Stimulated activated CD8-positive, alpha-beta memory T cell treated with anti-CD3 and anti-CD28 coated beads, Interleukin-15, amount 100 ng/mL, for 48 hours (primary cell): ENCODE measurements at regions not wholly inside any gene's neighbourhood (a gene's known extent, or its start where the extent isn't known, plus 50 kb on each side); places are given as distances from the start of the nearest gene placed in this dataset.
"Not testable (repeated sequence)": the region's sequence is repeated elsewhere in the genome, so short reads cannot be mapped to it uniquely, and the experiment has no call there.

ENCODE experiments used
- DNase-seq, 2 donors: peaks; one replicate each; pipeline ENCODE4 v3.0.0-alpha.2; 2020; ENCODE audit warnings: low read depth in 2 of 2

- DNase-seq, result no peak
Observed at GRCh38 chr6:16950302-16950701, 151.5 kb upstream of the STMND1 start.

GRCh38 chr6:16949716-16950115 is 152.1 kb upstream of the STMND1 start:
- DNase-seq, result no peak

- no peak for DNase-seq
Observed at GRCh38 chr6:16948396-16948795, 153.5 kb upstream of the STMND1 start.

- no peak for DNase-seq
Observed at GRCh38 chr6:16947375-16948015, 154.4 kb upstream of the STMND1 start.

- DNase-seq, result no peak
Observed at GRCh38 chr6:16944596-16944995, 157.3 kb upstream of the STMND1 start.

- DNase-seq, result no peak
Observed at GRCh38 chr6:16939839-16940238, 162.0 kb upstream of the STMND1 start.

- no peak for DNase-seq
Observed at GRCh38 chr6:16939351-16939750, 162.5 kb upstream of the STMND1 start.

- no peak for DNase-seq
Observed at GRCh38 chr6:16936893-16937292, 165.0 kb upstream of the STMND1 start.

GRCh38 chr6:16933961-16934360 is 167.9 kb upstream of the STMND1 start:
- no peak for DNase-seq

GRCh38 chr6:16933532-16933931 is 168.3 kb upstream of the STMND1 start:
- no peak for DNase-seq

GRCh38 chr6:16932920-16933319 is 168.9 kb upstream of the STMND1 start:
- no peak for DNase-seq

GRCh38 chr6:16931079-16931478 is 169.8 kb upstream of the ATXN1 start:
- DNase-seq, result not testable (repeated sequence)

- DNase-seq, result no peak
Observed at GRCh38 chr6:16930432-16930831, 169.2 kb upstream of the ATXN1 start.

- no peak for DNase-seq
Observed at GRCh38 chr6:16929809-16930208, 168.5 kb upstream of the ATXN1 start.

GRCh38 chr6:16928387-16928786 is 167.1 kb upstream of the ATXN1 start:
- no peak for DNase-seq

GRCh38 chr6:16927205-16927604 is 165.9 kb upstream of the ATXN1 start:
- no peak for DNase-seq

- DNase-seq, result no peak
Observed at GRCh38 chr6:16925461-16925860, 164.2 kb upstream of the ATXN1 start.

GRCh38 chr6:16922282-16922681 is 161.0 kb upstream of the ATXN1 start:
- DNase-seq, result no peak

- no peak for DNase-seq
Observed at GRCh38 chr6:16921399-16922110, 160.3 kb upstream of the ATXN1 start.

- DNase-seq, result no peak
Observed at GRCh38 chr6:16918586-16918985, 157.3 kb upstream of the ATXN1 start.

- no peak for DNase-seq
Observed at GRCh38 chr6:16914184-16914583, 152.9 kb upstream of the ATXN1 start.

GRCh38 chr6:16912756-16913155 is 151.5 kb upstream of the ATXN1 start:
- DNase-seq, result no peak

GRCh38 chr6:16911088-16911487 is 149.8 kb upstream of the ATXN1 start:
- DNase-seq, result no peak
